ENCODE measurements at regions not wholly inside any gene's neighbourhood (a gene's known extent, or its start where the extent isn't known, plus 50 kb on each side); places are given as distances from the start of the nearest gene placed in this dataset.

DNA sequence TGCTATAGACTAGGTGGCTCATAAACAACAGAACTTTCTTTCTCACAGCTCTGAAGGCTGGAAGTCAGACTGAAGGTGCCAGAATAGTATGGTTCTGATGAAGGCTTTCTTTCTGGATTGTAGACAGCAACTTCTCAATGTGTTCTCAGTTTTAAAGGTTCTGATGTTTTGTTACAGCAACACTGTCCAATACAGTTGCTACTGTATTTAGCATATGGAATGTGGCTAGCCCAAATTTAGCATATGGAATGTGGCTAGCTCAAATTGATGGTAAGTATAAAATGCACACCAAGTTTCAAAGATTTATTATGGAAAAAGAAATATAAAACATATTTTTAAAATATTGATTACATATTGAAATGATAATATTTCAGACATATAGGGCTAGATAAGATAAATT is 145.3 kb downstream of the MBL2 start:
- Histone ChIP-seq H3K9me3 (no peaks in the 10 kb centered on the region), H3K27me3 (no peaks in the 10 kb centered on the region), H3K4me3 (no peak overlapping the region), H3K4me1 (no peaks in the 10 kb centered on the region), H3K27ac (no peak overlapping the region), H3K36me3 (no peaks in the 10 kb centered on the region)
- in situ Hi-C loops (cut with MboI; ENCODE audit: low pct_ligation_motif_present in 1 of 4, low pct_unique_long_range_greater_than_20kb in 1 of 4, low sequenced_read_pairs in 3 of 4): no loop called here
- intact Hi-C loops (cut with DNase I; ENCODE audit: low total_unique reads): no loop called here
- DNase-seq: no peak
- TF ChIP-seq POLR2A (IDR thresholded peaks at IDR 0.05) (no peak), EP300 (IDR thresholded peaks at IDR 0.05; ENCODE audit: low read depth) (no peak)

DNA sequence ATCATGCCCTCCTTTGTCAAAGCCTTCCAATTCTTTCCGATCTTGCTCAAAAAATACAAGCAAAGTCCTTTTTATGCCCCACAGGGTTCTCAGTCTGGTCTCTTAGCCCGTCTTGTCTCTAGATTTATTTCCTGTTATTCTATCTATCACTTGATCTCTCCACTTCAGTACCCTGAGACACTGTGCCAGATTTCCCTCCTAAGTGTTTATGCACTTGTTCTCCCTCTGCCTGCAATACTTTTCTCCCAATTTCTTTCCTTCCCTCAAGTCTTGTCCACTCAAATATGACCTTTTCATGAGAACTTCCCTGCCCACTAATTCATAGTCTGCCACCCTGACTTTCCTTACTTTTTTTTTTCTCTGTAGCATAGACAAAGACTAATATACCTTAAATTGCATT is 141.4 kb downstream of the MBL2 start:
- Histone ChIP-seq H3K9me3 (no peaks in the 10 kb centered on the region), H3K36me3 (no peaks in the 10 kb centered on the region), H3K4me3 (no peak overlapping the region), H3K27me3 (no peaks in the 10 kb centered on the region), H3K27ac (no peak overlapping the region), H3K4me1 (no peaks in the 10 kb centered on the region)
- TF ChIP-seq, protein P1, sequence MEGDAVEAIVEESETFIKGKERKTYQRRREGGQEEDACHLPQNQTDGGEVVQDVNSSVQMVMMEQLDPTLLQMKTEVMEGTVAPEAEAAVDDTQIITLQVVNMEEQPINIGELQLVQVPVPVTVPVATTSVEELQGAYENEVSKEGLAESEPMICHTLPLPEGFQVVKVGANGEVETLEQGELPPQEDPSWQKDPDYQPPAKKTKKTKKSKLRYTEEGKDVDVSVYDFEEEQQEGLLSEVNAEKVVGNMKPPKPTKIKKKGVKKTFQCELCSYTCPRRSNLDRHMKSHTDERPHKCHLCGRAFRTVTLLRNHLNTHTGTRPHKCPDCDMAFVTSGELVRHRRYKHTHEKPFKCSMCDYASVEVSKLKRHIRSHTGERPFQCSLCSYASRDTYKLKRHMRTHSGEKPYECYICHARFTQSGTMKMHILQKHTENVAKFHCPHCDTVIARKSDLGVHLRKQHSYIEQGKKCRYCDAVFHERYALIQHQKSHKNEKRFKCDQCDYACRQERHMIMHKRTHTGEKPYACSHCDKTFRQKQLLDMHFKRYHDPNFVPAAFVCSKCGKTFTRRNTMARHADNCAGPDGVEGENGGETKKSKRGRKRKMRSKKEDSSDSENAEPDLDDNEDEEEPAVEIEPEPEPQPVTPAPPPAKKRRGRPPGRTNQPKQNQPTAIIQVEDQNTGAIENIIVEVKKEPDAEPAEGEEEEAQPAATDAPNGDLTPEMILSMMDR (IDR thresholded peaks at IDR 0.05): no peak
- no peak for TF ChIP-seq EP300 (IDR thresholded peaks at IDR 0.05; ENCODE audit: low read depth)
- no peak for TF ChIP-seq POLR2AphosphoS5 (IDR thresholded peaks at IDR 0.05)
- TF ChIP-seq POLR2A (IDR thresholded peaks at IDR 0.05): no peak
- DNase-seq: no peak
- intact Hi-C loops (cut with DNase I; ENCODE audit: low total_unique reads): no loop called here
- in situ Hi-C loops (cut with MboI; ENCODE audit: low pct_ligation_motif_present in 1 of 4, low pct_unique_long_range_greater_than_20kb in 1 of 4, low sequenced_read_pairs in 3 of 4): no loop called here
- WGBS, 2 donors (ENCODE audit: low coverage in 1 of 2): 48 to 50% methylated on average over 2 of the region's 2 CpGs

DNA sequence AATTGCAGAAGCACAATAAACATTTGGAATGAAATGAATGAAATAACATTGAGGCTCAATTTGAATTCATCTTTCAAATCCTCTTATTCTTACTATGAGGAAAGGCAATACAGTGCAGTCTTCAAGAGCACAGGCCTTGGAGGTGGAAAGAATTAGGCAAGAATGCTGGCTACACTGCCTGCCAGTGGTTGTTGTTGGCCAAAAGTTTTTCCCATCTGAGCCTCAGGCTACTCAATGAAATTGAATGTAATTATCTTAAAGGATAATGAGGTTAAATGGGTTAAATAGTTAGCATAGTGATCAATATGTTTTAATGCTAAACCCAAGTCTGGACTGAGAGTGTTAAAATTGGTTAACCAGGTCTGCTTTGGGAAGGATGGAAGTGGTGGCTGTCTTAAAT is 140.9 kb downstream of the MBL2 start:
- in situ Hi-C loops (cut with MboI; ENCODE audit: low pct_ligation_motif_present in 1 of 4, low pct_unique_long_range_greater_than_20kb in 1 of 4, low sequenced_read_pairs in 3 of 4) (no loop called here), intact Hi-C loops (cut with DNase I; ENCODE audit: low total_unique reads) (no loop called here)
- no peak for DNase-seq
- Histone ChIP-seq H3K27me3 (no peaks in the 10 kb centered on the region), H3K4me3 (no peak overlapping the region), H3K9me3 (no peaks in the 10 kb centered on the region), H3K27ac (no peak overlapping the region), H3K4me1 (no peaks in the 10 kb centered on the region), H3K36me3 (no peaks in the 10 kb centered on the region)
- no peak for TF ChIP-seq POLR2A (IDR thresholded peaks at IDR 0.05)
- no peak for TF ChIP-seq POLR2AphosphoS5 (IDR thresholded peaks at IDR 0.05)
- TF ChIP-seq, protein P1 (IDR thresholded peaks at IDR 0.05): no peak
- TF ChIP-seq EP300 (IDR thresholded peaks at IDR 0.05; ENCODE audit: low read depth): no peak

DNA sequence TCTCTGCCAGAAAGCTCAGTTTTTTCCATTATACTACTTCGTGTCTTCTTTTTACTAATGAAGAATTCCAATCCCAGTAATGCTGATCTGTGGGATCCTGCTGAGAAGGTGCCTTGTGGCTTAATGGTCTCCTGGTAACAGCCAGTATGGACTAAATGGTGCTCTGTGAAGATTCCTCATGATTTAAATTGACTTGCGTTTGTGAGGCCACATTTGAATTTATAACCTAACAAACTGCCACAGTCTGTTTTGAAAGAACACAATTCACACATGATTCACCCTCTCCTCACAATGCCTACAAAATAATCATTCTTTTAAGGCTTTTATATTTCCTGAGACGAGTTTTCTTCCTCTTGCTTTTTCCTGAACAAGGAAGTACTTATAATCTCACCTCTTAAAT is 140.0 kb downstream of the MBL2 start:
- intact Hi-C loops (cut with DNase I; ENCODE audit: low total_unique reads) (no loop called here), in situ Hi-C loops (cut with MboI; ENCODE audit: low pct_ligation_motif_present in 1 of 4, low pct_unique_long_range_greater_than_20kb in 1 of 4, low sequenced_read_pairs in 3 of 4) (no loop called here)
- H3K4me1 ChIP-seq: no peaks in the 10 kb centered on the region
- H3K27ac ChIP-seq: no peak overlapping the region
- H3K27me3 ChIP-seq: no peaks in the 10 kb centered on the region
- WGBS, 2 donors (ENCODE audit: low coverage in 1 of 2): 24% methylated on average over 3 of the region's 3 CpGs
- H3K4me3 ChIP-seq: no peak overlapping the region
- no peak for DNase-seq
- H3K9me3 ChIP-seq: no peaks in the 10 kb centered on the region
- no peaks in the 10 kb centered on the region for H3K36me3 ChIP-seq
- no peak for TF ChIP-seq EP300 (IDR thresholded peaks at IDR 0.05; ENCODE audit: low read depth)
- TF ChIP-seq, protein P1 (IDR thresholded peaks at IDR 0.05): no peak
- no peak for TF ChIP-seq POLR2A (IDR thresholded peaks at IDR 0.05)
- no peak for TF ChIP-seq POLR2AphosphoS5 (IDR thresholded peaks at IDR 0.05)

DNA sequence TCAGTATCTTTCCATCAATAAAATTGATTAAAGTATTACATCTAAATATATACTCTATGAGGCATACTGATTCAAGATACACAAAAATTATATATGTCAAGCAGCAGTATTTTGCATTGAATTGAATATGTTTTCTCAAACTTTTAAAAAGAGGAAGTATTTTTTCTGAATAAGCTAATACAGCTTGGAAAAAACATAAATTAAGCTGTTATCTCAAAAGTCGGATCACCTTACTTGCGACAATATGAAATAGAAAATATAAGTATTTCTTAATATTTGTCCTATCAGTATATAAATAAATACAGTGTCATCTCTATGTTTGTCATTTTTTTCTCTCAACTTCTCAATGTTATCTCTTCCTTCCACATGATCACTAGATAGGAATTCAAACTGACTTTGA is 139.3 kb downstream of the MBL2 start:
- no peak for DNase-seq
- intact Hi-C loops (cut with DNase I; ENCODE audit: low total_unique reads) (no loop called here), in situ Hi-C loops (cut with MboI; ENCODE audit: low pct_ligation_motif_present in 1 of 4, low pct_unique_long_range_greater_than_20kb in 1 of 4, low sequenced_read_pairs in 3 of 4) (no loop called here)
- WGBS, 2 donors (ENCODE audit: low coverage in 1 of 2): 83% methylated on average over 2 of the region's 2 CpGs
- TF ChIP-seq POLR2A (IDR thresholded peaks at IDR 0.05) (no peak), EP300 (IDR thresholded peaks at IDR 0.05; ENCODE audit: low read depth) (no peak), POLR2AphosphoS5 (IDR thresholded peaks at IDR 0.05) (no peak)
- TF ChIP-seq, protein P1 (IDR thresholded peaks at IDR 0.05): no peak
- no peaks in the 10 kb centered on the region for H3K27me3 ChIP-seq
- H3K27ac ChIP-seq: no peak overlapping the region
- H3K4me3 ChIP-seq: no peak overlapping the region
- no peaks in the 10 kb centered on the region for H3K4me1 ChIP-seq
- no peaks in the 10 kb centered on the region for H3K9me3 ChIP-seq
- no peaks in the 10 kb centered on the region for H3K36me3 ChIP-seq

All from transverse colon (tissue), 4 donors.